Activated CD4-positive, alpha-beta memory T cell treated with anti-CD3 and anti-CD28 coated beads for 36 hours (primary cell): ENCODE measurements at regions not wholly inside any gene's neighbourhood (a gene's known extent, or its start where the extent isn't known, plus 50 kb on each side); places are given as distances from the start of the nearest gene placed in this dataset.

Experiments
- CTCF ChIA-PET: fragments of 350-600 bp; sonication (Branson Sonifier 250); formaldehyde crosslinking; loops from one replicate; lab custom pipeline; 2021; ENCODE audit warnings: antibody characterized with exemption, inconsistent platforms; lab: Charles Lee
- POLR2A ChIA-PET: fragments of 350-600 bp; sonication (Branson Sonifier 250); formaldehyde crosslinking; loops from one replicate; lab custom pipeline; 2021; ENCODE audit warnings: antibody characterized with exemption; lab: Charles Lee
- DNase-seq: peaks from one replicate; pipeline ENCODE4 v3.0.0-alpha.2; 2020
- H3K27ac Mint-ChIP-seq: one replicate; pipeline ENCODE4 v1.8.0; 2021; ENCODE audit warnings: mixed read lengths
- H3K27me3 Mint-ChIP-seq: one replicate; pipeline ENCODE4 v1.8.0; 2021; ENCODE audit warnings: mixed read lengths
- H3K36me3 Mint-ChIP-seq: one replicate; pipeline ENCODE4 v1.8.0; 2021; ENCODE audit warnings: mixed read lengths
- H3K4me1 Mint-ChIP-seq: one replicate; pipeline ENCODE4 v1.8.0; 2021; ENCODE audit warnings: low read depth, mixed read lengths
- H3K4me3 Mint-ChIP-seq: one replicate; pipeline ENCODE4 v1.8.0; 2021; ENCODE audit warnings: mild to moderate bottlenecking, mixed read lengths
- H3K9me3 Mint-ChIP-seq: one replicate; pipeline ENCODE4 v1.8.0; 2021; ENCODE audit warnings: mixed read lengths
- intact Hi-C: fragments of 100-400 bp; cut with micrococcal nuclease; formaldehyde crosslinking; loops from one replicate; pipeline ENCODE4 v1.15.1; 2023

- Mint-ChIP-seq H3K27ac (no peak overlapping the region), H3K4me1 (no peaks in the 10 kb centered on the region), H3K4me3 (no peak overlapping the region), H3K36me3 (no peaks in the 10 kb centered on the region), H3K27me3 (peaks cover 10% of the 10 kb centered on the region), H3K9me3 (peaks cover 5% of the 10 kb centered on the region)
- DNase-seq: no peak
- ChIA-PET POLR2A (no interaction called here), CTCF (no interaction called here)
- intact Hi-C loops: no loop called here
Measured at GRCh38 chr7:26511866-26512265, 220.2 kb downstream of the SNX10 start.

DNA sequence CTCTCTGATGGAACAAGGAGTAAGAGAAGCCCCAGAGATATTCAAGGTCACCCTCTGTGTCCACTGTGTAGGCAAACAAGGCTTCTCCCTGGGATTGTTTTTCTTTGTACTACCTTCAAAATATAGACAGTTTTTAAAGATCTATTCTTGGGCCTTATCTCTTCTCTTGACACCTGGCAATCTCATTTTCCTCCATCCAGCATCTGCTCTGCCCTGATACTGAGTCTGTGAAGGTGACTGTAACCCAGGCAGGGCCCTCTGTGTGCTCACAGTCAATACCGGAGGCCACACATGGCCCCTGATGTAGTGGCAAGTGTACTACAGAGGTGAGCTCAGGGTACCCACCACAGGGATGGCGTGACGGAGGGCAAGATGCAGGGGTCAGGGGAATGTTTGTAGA lies 221.1 kb downstream of the SNX10 start:
- Mint-ChIP-seq H3K4me1 (no peaks in the 10 kb centered on the region), H3K4me3 (no peak overlapping the region), H3K36me3 (no peaks in the 10 kb centered on the region), H3K9me3 (peaks cover 5% of the 10 kb centered on the region), H3K27ac (no peak overlapping the region), H3K27me3 (peaks cover 7% of the 10 kb centered on the region)
- intact Hi-C loops: no loop called here
- no peak for DNase-seq
- ChIA-PET POLR2A (no interaction called here), CTCF (no interaction called here)

- peaks cover 5% of the 10 kb centered on the region for H3K9me3 Mint-ChIP-seq
- ChIA-PET POLR2A (no interaction called here), CTCF (no interaction called here)
- no peak overlapping the region for H3K4me3 Mint-ChIP-seq
- DNase-seq: no peak
- H3K27ac Mint-ChIP-seq: no peak overlapping the region
- intact Hi-C loops: no loop called here
- H3K27me3 Mint-ChIP-seq: peaks cover 5% of the 10 kb centered on the region
- no peaks in the 10 kb centered on the region for H3K4me1 Mint-ChIP-seq
- H3K36me3 Mint-ChIP-seq: no peaks in the 10 kb centered on the region
Measured at GRCh38 chr7:26513948-26514347, 222.3 kb downstream of the SNX10 start.

DNA sequence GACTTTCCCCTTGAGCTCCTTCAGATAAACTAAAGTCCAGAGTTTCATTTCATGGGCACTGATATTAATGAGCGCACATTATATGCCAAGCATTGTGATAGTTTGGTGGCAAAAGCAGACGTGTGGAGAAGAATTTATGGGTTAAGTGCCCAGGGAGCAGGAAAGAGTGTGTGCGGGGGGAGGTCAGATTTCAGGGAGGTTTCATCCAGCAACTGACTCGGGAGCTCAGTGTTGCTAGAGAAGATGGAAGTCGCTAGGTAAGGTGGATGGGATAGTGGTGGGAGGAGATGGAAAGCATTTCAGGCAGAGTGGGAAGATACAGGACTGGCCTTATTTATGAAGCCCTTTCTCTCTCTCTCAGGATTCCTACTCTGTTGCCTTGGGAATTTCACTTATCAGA lies 223.0 kb downstream of the SNX10 start:
- no peak overlapping the region for H3K27ac Mint-ChIP-seq
- no peak for DNase-seq
- H3K36me3 Mint-ChIP-seq: no peaks in the 10 kb centered on the region
- H3K4me3 Mint-ChIP-seq: no peak overlapping the region
- CTCF ChIA-PET: no interaction called here
- POLR2A ChIA-PET: no interaction called here
- peaks cover 5% of the 10 kb centered on the region for H3K9me3 Mint-ChIP-seq
- peaks cover 5% of the 10 kb centered on the region for H3K27me3 Mint-ChIP-seq
- no peaks in the 10 kb centered on the region for H3K4me1 Mint-ChIP-seq
- intact Hi-C loops: no loop called here

- Mint-ChIP-seq H3K27me3 (peaks cover 5% of the 10 kb centered on the region), H3K9me3 (peaks cover 1% of the 10 kb centered on the region), H3K4me3 (no peak overlapping the region), H3K4me1 (no peaks in the 10 kb centered on the region), H3K36me3 (no peaks in the 10 kb centered on the region), H3K27ac (no peak overlapping the region)
- ChIA-PET POLR2A (no interaction called here), CTCF (no interaction called here)
- no peak for DNase-seq
- intact Hi-C loops: no loop called here
Measured at GRCh38 chr7:26515314-26515842, 223.7 kb downstream of the SNX10 start.

DNA sequence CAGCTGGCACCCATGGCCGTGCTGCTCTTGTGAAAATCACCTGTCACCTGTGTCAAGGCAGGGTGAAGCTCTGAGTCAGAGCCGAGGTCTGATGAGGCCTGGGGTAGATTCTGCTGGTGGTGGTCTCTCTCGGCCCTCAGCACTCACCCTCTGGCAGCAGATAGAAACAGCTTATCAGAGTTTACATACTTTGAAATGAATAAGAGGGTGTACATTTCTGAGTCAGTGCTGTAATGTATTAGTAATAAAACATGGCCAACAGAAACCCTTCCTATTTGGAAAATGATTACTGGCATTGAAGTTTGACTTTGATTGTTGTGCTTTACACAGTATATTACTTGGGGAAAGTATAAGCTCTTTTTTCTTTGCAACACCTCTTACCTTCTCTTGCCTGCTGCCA lies 228.8 kb downstream of the SNX10 start:
- Mint-ChIP-seq H3K9me3 (peaks cover 3% of the 10 kb centered on the region), H3K4me3 (no peak overlapping the region), H3K27ac (no peak overlapping the region), H3K27me3 (peaks cover 13% of the 10 kb centered on the region), H3K4me1 (no peaks in the 10 kb centered on the region), H3K36me3 (no peaks in the 10 kb centered on the region)
- intact Hi-C loops: no loop called here
- POLR2A ChIA-PET: no interaction called here
- DNase-seq: no peak
- CTCF ChIA-PET: no interaction called here

DNA sequence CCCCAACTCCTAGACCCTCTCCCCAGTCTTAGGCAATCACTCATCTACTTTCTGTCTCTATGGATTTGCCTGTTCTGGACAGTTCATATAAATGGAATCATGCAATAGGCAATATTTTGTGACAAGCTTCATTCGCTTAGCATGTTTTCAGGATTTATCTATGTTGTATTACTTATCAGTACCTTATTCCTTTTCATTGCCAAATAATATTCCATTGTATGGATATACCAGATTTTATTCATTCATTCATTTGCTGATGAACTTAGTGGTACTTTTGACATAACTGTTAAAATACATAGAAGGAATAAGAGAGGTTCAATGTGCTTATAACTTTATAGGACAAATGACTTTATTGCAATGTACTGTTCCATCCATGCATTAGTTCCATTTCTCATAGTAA lies 231.0 kb downstream of the SNX10 start:
- intact Hi-C loops: no loop called here
- Mint-ChIP-seq H3K9me3 (peaks cover 3% of the 10 kb centered on the region), H3K27ac (no peak overlapping the region), H3K4me3 (no peak overlapping the region), H3K36me3 (no peaks in the 10 kb centered on the region), H3K27me3 (peaks cover 7% of the 10 kb centered on the region), H3K4me1 (no peaks in the 10 kb centered on the region)
- ChIA-PET CTCF (no interaction called here), POLR2A (no interaction called here)
- no peak for DNase-seq

DNA sequence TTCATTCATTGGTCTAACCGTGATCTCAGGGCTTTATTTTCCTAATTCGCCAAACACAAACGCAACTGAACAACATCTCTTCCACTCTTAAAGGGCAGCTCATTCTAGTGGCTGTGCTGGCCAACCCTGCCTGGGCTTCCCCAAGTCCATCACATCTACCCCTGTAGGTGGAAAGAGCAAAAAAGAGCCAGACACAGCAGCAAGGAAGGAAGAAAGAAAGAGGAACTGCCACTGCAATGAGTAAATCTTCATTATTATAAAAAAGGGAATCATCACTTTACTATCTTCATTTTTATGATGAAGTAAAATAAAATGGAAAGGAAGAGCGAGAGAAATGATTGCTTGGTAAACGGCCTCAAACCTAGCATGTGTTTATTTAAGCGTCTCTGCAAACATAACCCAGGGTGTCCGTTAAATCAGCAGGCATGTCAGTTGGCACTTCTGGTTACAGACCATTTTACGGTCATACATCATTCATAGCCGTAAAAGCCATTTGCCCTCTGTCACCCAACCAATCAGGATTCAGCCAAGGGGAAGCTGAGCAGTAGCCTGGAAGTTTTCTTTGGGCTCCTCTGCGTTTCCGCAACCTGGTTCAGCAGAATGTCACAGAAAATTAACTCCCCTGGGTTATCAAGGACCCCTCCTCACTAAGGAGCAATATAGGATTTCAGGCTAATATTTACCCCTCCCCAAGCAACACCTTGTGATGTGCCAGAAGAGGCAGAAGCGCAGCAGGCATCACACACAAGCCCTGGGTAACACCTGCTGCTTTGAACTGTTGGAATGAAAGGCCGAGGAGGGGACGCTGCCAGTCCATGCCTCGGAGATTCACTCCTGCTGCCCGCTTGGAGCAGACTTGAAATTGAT lies 234.0 kb downstream of the SNX10 start:
- no peaks in the 10 kb centered on the region for H3K4me1 Mint-ChIP-seq
- H3K27me3 Mint-ChIP-seq: peaks cover 5% of the 10 kb centered on the region
- no peak overlapping the region for H3K27ac Mint-ChIP-seq
- H3K9me3 Mint-ChIP-seq: peaks cover 3% of the 10 kb centered on the region
- ChIA-PET POLR2A (no interaction called here), CTCF (no interaction called here)
- DNase-seq: no peak
- no peaks in the 10 kb centered on the region for H3K36me3 Mint-ChIP-seq
- intact Hi-C loops: no loop called here
- no peak overlapping the region for H3K4me3 Mint-ChIP-seq

DNA sequence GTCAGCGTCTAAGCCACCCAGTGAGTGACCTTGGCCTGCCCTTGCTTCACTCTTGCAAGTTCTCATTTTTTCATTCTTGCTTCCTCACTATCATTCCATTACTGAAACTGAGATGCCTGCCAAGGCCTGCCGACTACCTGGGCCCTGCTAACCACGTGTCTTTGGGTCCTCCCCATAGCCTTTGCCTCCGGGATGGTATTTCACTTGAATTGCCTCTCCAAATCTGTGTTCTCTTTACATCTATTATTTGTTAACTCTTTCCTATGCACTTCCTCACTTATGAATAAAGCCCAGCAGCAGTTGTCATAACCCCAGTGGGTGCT lies 234.6 kb downstream of the SNX10 start:
- no peak for DNase-seq
- peaks cover 3% of the 10 kb centered on the region for H3K9me3 Mint-ChIP-seq
- ChIA-PET CTCF (no interaction called here), POLR2A (no interaction called here)
- H3K36me3 Mint-ChIP-seq: no peaks in the 10 kb centered on the region
- H3K4me1 Mint-ChIP-seq: no peaks in the 10 kb centered on the region
- intact Hi-C loops: no loop called here
- H3K27me3 Mint-ChIP-seq: peaks cover 8% of the 10 kb centered on the region
- no peak overlapping the region for H3K4me3 Mint-ChIP-seq
- H3K27ac Mint-ChIP-seq: no peak overlapping the region

DNA sequence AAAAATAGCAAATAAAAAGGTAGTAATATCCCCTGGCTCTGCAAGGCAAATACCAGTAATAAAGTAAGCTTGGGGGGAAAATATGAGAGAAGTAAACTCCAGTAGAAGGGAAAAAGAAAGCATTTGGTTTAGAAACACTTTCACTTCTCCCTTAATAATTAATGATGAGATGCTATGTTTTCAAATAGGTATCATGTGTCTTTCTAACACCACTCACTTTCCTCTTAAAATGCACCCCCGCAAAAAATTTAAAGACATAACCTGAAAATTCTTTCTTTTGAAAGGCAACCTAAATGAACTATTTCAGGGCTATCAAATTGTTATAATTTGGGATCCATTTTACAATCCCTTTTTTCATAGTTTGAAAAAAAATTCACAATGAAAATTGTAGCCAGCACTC lies 240.3 kb downstream of the SNX10 start:
- intact Hi-C loops: no loop called here
- H3K4me1 Mint-ChIP-seq: no peaks in the 10 kb centered on the region
- ChIA-PET POLR2A (no interaction called here), CTCF (no interaction called here)
- no peak overlapping the region for H3K4me3 Mint-ChIP-seq
- DNase-seq: no peak
- H3K27me3 Mint-ChIP-seq: peaks cover 27% of the 10 kb centered on the region
- no peak overlapping the region for H3K27ac Mint-ChIP-seq
- H3K36me3 Mint-ChIP-seq: no peaks in the 10 kb centered on the region
- no peaks in the 10 kb centered on the region for H3K9me3 Mint-ChIP-seq

DNA sequence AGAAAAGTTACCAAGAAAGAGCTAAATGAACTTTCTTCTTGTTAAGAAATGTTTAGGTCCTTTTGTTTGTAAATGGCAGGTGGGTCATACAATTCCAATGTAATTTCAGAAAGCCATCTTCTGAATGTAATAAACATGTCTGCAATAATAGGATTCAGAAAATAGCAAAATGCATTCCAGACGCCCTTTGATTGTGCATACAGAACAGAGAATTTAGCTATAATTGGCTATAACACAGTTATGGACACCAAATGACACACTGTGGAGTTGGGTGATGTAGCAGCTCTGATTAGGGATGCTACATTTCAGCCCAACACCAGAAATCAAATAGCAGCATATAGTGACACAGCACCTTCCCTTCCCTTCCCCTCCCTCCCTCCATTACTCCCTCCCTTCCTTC lies 240.8 kb downstream of the SNX10 start:
- peaks cover 33% of the 10 kb centered on the region for H3K27me3 Mint-ChIP-seq
- ChIA-PET POLR2A (no interaction called here), CTCF (no interaction called here)
- intact Hi-C loops: no loop called here
- no peaks in the 10 kb centered on the region for H3K4me1 Mint-ChIP-seq
- no peak for DNase-seq
- no peaks in the 10 kb centered on the region for H3K9me3 Mint-ChIP-seq
- no peak overlapping the region for H3K4me3 Mint-ChIP-seq
- no peaks in the 10 kb centered on the region for H3K36me3 Mint-ChIP-seq
- H3K27ac Mint-ChIP-seq: no peak overlapping the region

- CTCF ChIA-PET: interaction anchor here (0.6 to 0.7 kb wide), 2 partner anchors 28 to 132 kb away, joined by 3 to 5 read pairs; no protein-coding TSS in a partner anchor
- Mint-ChIP-seq H3K4me1 (no peaks in the 10 kb centered on the region), H3K36me3 (no peaks in the 10 kb centered on the region), H3K27me3 (peaks cover 39% of the 10 kb centered on the region), H3K27ac (no peak overlapping the region), H3K4me3 (no peak overlapping the region), H3K9me3 (no peaks in the 10 kb centered on the region)
- POLR2A ChIA-PET: no interaction called here
- intact Hi-C loops: no loop called here
- DNase-seq: no peak
Measured at GRCh38 chr7:26533217-26533616, 241.6 kb downstream of the SNX10 start.
